ENCODE measurements at regions not wholly inside any gene's neighbourhood (a gene's known extent, or its start where the extent isn't known, plus 50 kb on each side); places are given as distances from the start of the nearest gene placed in this dataset.
"Not testable (repeated sequence)": the region's sequence is repeated elsewhere in the genome, so short reads cannot be mapped to it uniquely, and the experiment has no call there.

GRCh38 chr14:51447411-51447810, 204.3 kb upstream of the FRMD6 start:
- no peak for DNase-seq

GRCh38 chr14:51448831-51449670, 202.7 kb upstream of the FRMD6 start:
- DNase-seq = no peak

- DNase-seq = no peak
Measured at GRCh38 chr14:51449681-51450080, 202.0 kb upstream of the FRMD6 start.

- DNase-seq = no peak
Measured at GRCh38 chr14:51451561-51451960, 200.1 kb upstream of the FRMD6 start.

GRCh38 chr14:51453869-51454268, 197.8 kb upstream of the FRMD6 start:
- no peak for DNase-seq

GRCh38 chr14:51454351-51454750, 197.4 kb upstream of the FRMD6 start:
- no peak for DNase-seq

- DNase-seq = no peak
Measured at GRCh38 chr14:51455041-51455835, 196.5 kb upstream of the FRMD6 start.

GRCh38 chr14:51457843-51458562, 193.7 kb upstream of the FRMD6 start:
- no peak for DNase-seq

GRCh38 chr14:51458563-51458955, 193.2 kb upstream of the FRMD6 start:
- DNase-seq = no peak

GRCh38 chr14:51460011-51460410, 191.7 kb upstream of the FRMD6 start:
- no peak for DNase-seq

GRCh38 chr14:51462182-51462581, 189.5 kb upstream of the FRMD6 start:
- DNase-seq = no peak

- DNase-seq = no peak
Measured at GRCh38 chr14:51462706-51463105, 189.0 kb upstream of the FRMD6 start.

GRCh38 chr14:51463461-51463860, 188.2 kb upstream of the FRMD6 start:
- no peak for DNase-seq

- DNase-seq = no peak
Measured at GRCh38 chr14:51464411-51464810, 187.3 kb upstream of the FRMD6 start.

GRCh38 chr14:51465486-51465885, 186.2 kb upstream of the FRMD6 start:
- no peak for DNase-seq

- not testable (repeated sequence) for DNase-seq
Measured at GRCh38 chr14:51467392-51467791, 184.3 kb upstream of the FRMD6 start.

- DNase-seq = no peak
Measured at GRCh38 chr14:51468523-51468922, 183.2 kb upstream of the FRMD6 start.

GRCh38 chr14:51472881-51473280, 178.8 kb upstream of the FRMD6 start:
- DNase-seq = no peak

GRCh38 chr14:51473351-51473750, 178.4 kb upstream of the FRMD6 start:
- DNase-seq = no peak

- DNase-seq = no peak
Measured at GRCh38 chr14:51473808-51474565, 177.7 kb upstream of the FRMD6 start.

GRCh38 chr14:51474854-51475253, 176.9 kb upstream of the FRMD6 start:
- DNase-seq = no peak

- no peak for DNase-seq
Measured at GRCh38 chr14:51478175-51478621, 173.5 kb upstream of the FRMD6 start.

All from NCI-H2029 treated with DMSO at 0.1 percent for 48 hours (cell line).